Endothelial cell of umbilical vein (primary cell): ENCODE measurements at regions not wholly inside any gene's neighbourhood (a gene's known extent, or its start where the extent isn't known, plus 50 kb on each side); places are given as distances from the start of the nearest gene placed in this dataset.

Experiments
- BruUV-seq: library from RNA; stranded (reverse); fragments of 400-500 nt; replicated peaks from 2 replicates; lab custom pipeline; 2021; lab: Mats Ljungman, UMichigan
- CTCF ChIA-PET: fragments of 300-600, 350-600 bp; sonication (Branson Sonifier 250); formaldehyde crosslinking; loops from one replicate; lab custom pipeline; 2021; ENCODE audit warnings: antibody characterized with exemption, inconsistent platforms; lab: Charles Lee
- POLR2A ChIA-PET: fragments of 300-600, 350-600 bp; sonication (Branson Sonifier 250); formaldehyde crosslinking; loops from one replicate; lab custom pipeline; 2021; ENCODE audit warnings: antibody characterized with exemption, inconsistent platforms; lab: Charles Lee
- DNase-seq: peaks from one replicate; pipeline ENCODE4 v3.0.0-alpha.2; 2011; ENCODE audit warnings: low read depth, low spot score
- FAIRE-seq: peaks from 2 replicates; lab custom pipeline; 2011; peaks lifted over from hg19 to GRCh38; lab: Jason Lieb, UNC
- H2AFZ ChIP-seq: 2 replicates; pipeline ENCODE4 v1.6.0; 2012; ENCODE audit warnings: low read depth, low read length, control low read depth, inconsistent platforms
- H3K27ac ChIP-seq: 2 replicates; pipeline ENCODE4 v1.5.1; 2011; ENCODE audit warnings: low read depth, mild to moderate bottlenecking, control low read depth, low read length, moderate library complexity; ENCODE audit not compliant: insufficient read depth
- H3K27me3 ChIP-seq, 2 experiments: 2 replicates each; pipeline versions ENCODE4 v1.6.0 to v1.6.1; 2011; ENCODE audit warnings: low read length in 2 of 2, mixed read lengths in 1 of 2; ENCODE audit not compliant: control insufficient read depth in 2 of 2, insufficient read depth in 2 of 2
- H3K36me3 ChIP-seq, 2 experiments: 2 replicates in 1 of 2; 3 replicates in 1 of 2; pipeline ENCODE4 v1.5.1; 2011; ENCODE audit warnings: low read length in 2 of 2, mild to moderate bottlenecking in 1 of 2, moderate library complexity in 1 of 2; ENCODE audit not compliant: control insufficient read depth in 2 of 2, insufficient read depth in 2 of 2; ENCODE audit errors: extremely low read depth in 1 of 2
- H3K4me1 ChIP-seq: 3 replicates; pipeline ENCODE4 v1.5.1; 2011; ENCODE audit warnings: mild to moderate bottlenecking, low read length; ENCODE audit not compliant: control insufficient read depth, insufficient read depth; ENCODE audit errors: extremely low read depth
- H3K4me2 ChIP-seq: 2 replicates; pipeline ENCODE4 v1.6.1; 2011; ENCODE audit warnings: low read length, control low read depth, mixed read lengths; ENCODE audit not compliant: insufficient read depth
- H3K4me3 ChIP-seq, 3 experiments: fragments of 200-600 bp in 1 of 3; sonication (generic), shearing (Covaris generic) in 1 of 3; replicated peaks in 1 of 3; 2 replicates each; pipeline ENCODE4 v1.5.1; 2011 to 2016; ENCODE audit warnings: control low read depth in 3 of 3, low read length in 3 of 3, mild to moderate bottlenecking in 2 of 3, inconsistent platforms in 1 of 3, low read depth in 1 of 3, moderate library complexity in 1 of 3; ENCODE audit not compliant: insufficient read depth in 1 of 3
- H3K79me2 ChIP-seq: 2 replicates; pipeline ENCODE4 v1.6.0; 2012; ENCODE audit warnings: low read length, inconsistent platforms; ENCODE audit not compliant: control insufficient read depth, insufficient read depth
- H3K9ac ChIP-seq: replicated peaks from 2 replicates; pipeline ENCODE3; 2011; ENCODE audit warnings: low read length, control low read depth; ENCODE audit not compliant: insufficient read depth; ENCODE audit errors: extremely low read depth
- H3K9me1 ChIP-seq: replicated peaks from 3 replicates; pipeline ENCODE4 v1.6.0; 2011; ENCODE audit warnings: mild to moderate bottlenecking, low read length; ENCODE audit not compliant: control insufficient read depth, insufficient read depth; ENCODE audit errors: extremely low read depth
- H3K9me3 ChIP-seq: replicated peaks from 2 replicates; pipeline ENCODE4 v1.5.1; 2012; ENCODE audit warnings: low read length, inconsistent platforms; ENCODE audit not compliant: control insufficient read depth, insufficient read depth
- H4K20me1 ChIP-seq: replicated peaks from 2 replicates; pipeline ENCODE3; 2011; ENCODE audit warnings: mild to moderate bottlenecking, low read length; ENCODE audit not compliant: control insufficient read depth, insufficient read depth; ENCODE audit errors: extremely low read depth
- EZH2 ChIP-seq: IDR thresholded peaks from 2 replicates; pipeline ENCODE4 v1.6.1; 2012; ENCODE audit warnings: borderline replicate concordance, low read depth, mild to moderate bottlenecking, moderate library complexity, low read length, inconsistent platforms; ENCODE audit not compliant: severe bottlenecking
- FOS ChIP-seq: IDR thresholded peaks from 2 replicates; pipeline ENCODE4 v1.6.1; 2011; ENCODE audit warnings: mild to moderate bottlenecking, low read length, moderate library complexity, borderline replicate concordance; ENCODE audit not compliant: insufficient read depth
- GATA2 ChIP-seq: IDR thresholded peaks from 2 replicates; pipeline ENCODE4 v1.7.0; 2011; ENCODE audit warnings: low read depth, mild to moderate bottlenecking, moderate library complexity, mixed read lengths, low read length; ENCODE audit not compliant: insufficient read length, insufficient read depth
- JUN ChIP-seq: IDR thresholded peaks from 2 replicates; pipeline ENCODE4 v1.6.1; 2011; ENCODE audit warnings: borderline replicate concordance, low read depth; ENCODE audit not compliant: insufficient read length, insufficient read depth
- MAX ChIP-seq: IDR thresholded peaks from 2 replicates; pipeline ENCODE4 v1.6.1; 2011; ENCODE audit not compliant: insufficient read depth, insufficient read length
- MYC ChIP-seq: IDR thresholded peaks from one replicate; pipeline ENCODE4 v1.6.1; 2011; ENCODE audit warnings: mild to moderate bottlenecking, low read depth, low read length
- POLR2A ChIP-seq: IDR thresholded peaks from 2 replicates; pipeline ENCODE4 v1.6.1; 2012; ENCODE audit warnings: low read depth, mild to moderate bottlenecking, control low read depth, low read length
- POLR2AphosphoS5 ChIP-seq: IDR thresholded peaks from 2 replicates; pipeline ENCODE4 v1.6.1; 2012; ENCODE audit warnings: low read depth, mild to moderate bottlenecking, control low read depth, low read length, moderate library complexity; ENCODE audit not compliant: insufficient read depth
- dilution Hi-C: fragments of 300-500 bp; cut with MboI; formaldehyde crosslinking; loops from one replicate; pipeline ENCODE4 v1.15.0; 2019; ENCODE audit warnings: low sequenced_read_pairs; ENCODE audit not compliant: extremely low pct_ligation_motif_present
- intact Hi-C: fragments of 100-400 bp; cut with micrococcal nuclease; formaldehyde crosslinking; loops from one replicate; pipeline ENCODE4 v1.10.0; 2022
- TF ChIP-seq, protein P1 (sequence below), 2 donors: IDR thresholded peaks; 1 replicate in 1 of 2; 2 replicates in 1 of 2; pipeline ENCODE4 v1.5.1; 2011; ENCODE audit warnings: low read length in 2 of 2, mild to moderate bottlenecking in 2 of 2, moderate library complexity in 2 of 2, control low read depth in 1 of 2, inconsistent platforms in 1 of 2, low read depth in 1 of 2; ENCODE audit not compliant: insufficient read depth in 1 of 2; ENCODE audit errors: extremely low read depth in 1 of 2

DNA sequence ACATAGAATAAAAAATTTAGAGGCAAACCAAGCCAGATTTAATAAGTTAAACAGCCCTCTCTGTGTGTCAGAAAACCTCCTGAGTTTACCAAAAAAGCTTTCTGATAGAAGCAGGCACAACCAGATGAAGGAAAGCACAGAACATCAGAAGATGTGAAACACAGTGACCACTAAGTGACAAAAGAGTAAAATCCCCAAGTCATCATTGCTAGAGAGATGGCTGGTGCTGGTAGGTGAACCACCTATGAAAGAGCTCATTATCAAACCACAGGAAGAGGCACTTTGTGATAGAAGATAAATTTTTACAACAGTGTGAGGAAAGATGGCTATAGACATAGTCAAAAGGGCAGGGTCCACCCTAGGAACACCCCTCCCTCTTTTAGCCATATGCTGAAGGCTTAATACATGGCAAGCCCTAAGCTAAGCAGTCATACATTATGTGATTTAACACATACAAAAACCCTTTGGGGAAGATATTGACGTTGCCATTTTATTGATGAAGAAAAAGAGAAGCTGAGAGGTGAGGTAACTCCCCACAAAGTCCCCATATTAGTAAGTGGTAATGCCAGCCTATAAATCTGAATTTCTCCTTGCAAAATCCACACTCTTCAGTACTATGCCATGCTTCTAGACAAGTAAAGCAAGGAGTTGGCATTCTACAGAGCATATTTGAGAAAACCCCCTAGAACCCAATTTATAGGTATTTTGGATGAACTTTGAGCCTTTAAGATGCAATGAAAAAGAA, 449.9 kb downstream of the LRIG3 start:
- Histone ChIP-seq H3K4me2 (no peak overlapping the region), H3K9me3 (no peaks in the 10 kb centered on the region), H3K79me2 (no peaks in the 10 kb centered on the region), H3K36me3 (no peaks in the 10 kb centered on the region), H3K4me3 (no peak overlapping the region), H3K4me1 (no peaks in the 10 kb centered on the region), H3K27ac (no peak overlapping the region), H3K27me3 (no peaks in the 10 kb centered on the region), H2AFZ (no peak overlapping the region), H3K9me1 (no peaks in the 10 kb centered on the region), H3K9ac (no peak overlapping the region), H4K20me1 (no peaks in the 10 kb centered on the region)
- TF ChIP-seq POLR2AphosphoS5 (no peak), POLR2A (no peak), MAX (no peak), GATA2 (no peak), FOS (no peak), EZH2 (no peak)
- CTCF ChIA-PET, result no interaction called here
- DNase-seq (no peak), FAIRE-seq (no peak)
- dilution Hi-C loops (no loop called here), intact Hi-C loops (no loop called here)
- POLR2A ChIA-PET, result no interaction called here
- BruUV-seq, result no TSS peak

GRCh38 chr12:58479401-58479800, 440.9 kb downstream of the LRIG3 start:
- dilution Hi-C loops, result no loop called here
- H3K27ac ChIP-seq, result no peak overlapping the region
- no peak overlapping the region for H3K4me2 ChIP-seq
- no peak overlapping the region for H3K4me3 ChIP-seq
- no peaks in the 10 kb centered on the region for H3K36me3 ChIP-seq
- H4K20me1 ChIP-seq, result no peaks in the 10 kb centered on the region
- CTCF ChIA-PET, result interaction anchor here (1.2 kb wide), 1 partner anchor 39 kb away, joined by 3 read pairs; no protein-coding TSS in a partner anchor
- intact Hi-C loops, result no loop called here
- BruUV-seq, result no TSS peak
- H2AFZ ChIP-seq, result no peak overlapping the region
- DNase-seq, result no peak
- no peak overlapping the region for H3K9ac ChIP-seq
- no peaks in the 10 kb centered on the region for H3K79me2 ChIP-seq
- no peak for FAIRE-seq
- POLR2A ChIA-PET, result no interaction called here
- TF ChIP-seq POLR2AphosphoS5, result no peak
- TF ChIP-seq MAX, result no peak
- no peak for TF ChIP-seq GATA2
- TF ChIP-seq JUN, result no peak
- TF ChIP-seq, protein P1, sequence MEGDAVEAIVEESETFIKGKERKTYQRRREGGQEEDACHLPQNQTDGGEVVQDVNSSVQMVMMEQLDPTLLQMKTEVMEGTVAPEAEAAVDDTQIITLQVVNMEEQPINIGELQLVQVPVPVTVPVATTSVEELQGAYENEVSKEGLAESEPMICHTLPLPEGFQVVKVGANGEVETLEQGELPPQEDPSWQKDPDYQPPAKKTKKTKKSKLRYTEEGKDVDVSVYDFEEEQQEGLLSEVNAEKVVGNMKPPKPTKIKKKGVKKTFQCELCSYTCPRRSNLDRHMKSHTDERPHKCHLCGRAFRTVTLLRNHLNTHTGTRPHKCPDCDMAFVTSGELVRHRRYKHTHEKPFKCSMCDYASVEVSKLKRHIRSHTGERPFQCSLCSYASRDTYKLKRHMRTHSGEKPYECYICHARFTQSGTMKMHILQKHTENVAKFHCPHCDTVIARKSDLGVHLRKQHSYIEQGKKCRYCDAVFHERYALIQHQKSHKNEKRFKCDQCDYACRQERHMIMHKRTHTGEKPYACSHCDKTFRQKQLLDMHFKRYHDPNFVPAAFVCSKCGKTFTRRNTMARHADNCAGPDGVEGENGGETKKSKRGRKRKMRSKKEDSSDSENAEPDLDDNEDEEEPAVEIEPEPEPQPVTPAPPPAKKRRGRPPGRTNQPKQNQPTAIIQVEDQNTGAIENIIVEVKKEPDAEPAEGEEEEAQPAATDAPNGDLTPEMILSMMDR (IDR thresholded peaks at IDR 0.05; ENCODE audit: extremely low read depth in 1 of 2, insufficient read depth in 1 of 2, low read depth in 1 of 2, low read length in 2 of 2), result no peak
- TF ChIP-seq POLR2A, result no peak
- TF ChIP-seq FOS, result no peak
- TF ChIP-seq EZH2, result no peak
- no peak for TF ChIP-seq MYC
- no peaks in the 10 kb centered on the region for H3K27me3 ChIP-seq
- no peaks in the 10 kb centered on the region for H3K9me3 ChIP-seq
- no peaks in the 10 kb centered on the region for H3K9me1 ChIP-seq
- no peaks in the 10 kb centered on the region for H3K4me1 ChIP-seq
